SK-N-SH (cell line): ENCODE measurements at regions not wholly inside any gene's neighbourhood (a gene's known extent, or its start where the extent isn't known, plus 50 kb on each side); places are given as distances from the start of the nearest gene placed in this dataset.

ENCODE experiments used
- CHD2 ChIP-seq: fragments of 150-350 bp; IDR thresholded peaks from 2 replicates; pipeline ENCODE4 v1.6.1; 2018; ENCODE audit warnings: low read length; ENCODE audit not compliant: partially characterized antibody
- CTCF ChIP-seq: fragments of 200-600 bp; sonication (generic); IDR thresholded peaks from 2 replicates; pipeline ENCODE4 v1.6.1; 2017; ENCODE audit warnings: antibody characterized with exemption, mild to moderate bottlenecking, moderate library complexity
- EP300 ChIP-seq, 2 experiments: IDR thresholded peaks; 2 replicates each; pipeline versions ENCODE4 v1.4.0 to v1.6.1; 2012; ENCODE audit warnings: borderline replicate concordance in 1 of 2, low read depth in 1 of 2, low read length in 1 of 2
- EZH2phosphoT487 ChIP-seq: fragments of 200-600 bp; sonication (generic); IDR thresholded peaks from 2 replicates; pipeline ENCODE4 v1.6.1; 2017; ENCODE audit warnings: low read depth, mixed run types, mild to moderate bottlenecking, antibody characterized with exemption, moderate library complexity, borderline replicate concordance
- FOXM1 ChIP-seq: IDR thresholded peaks from 2 replicates; pipeline ENCODE4 v1.4.0; 2012; ENCODE audit warnings: low read depth, mild to moderate bottlenecking
- JUND ChIP-seq: IDR thresholded peaks from 2 replicates; pipeline ENCODE4 v1.4.0; 2012
- MAX ChIP-seq: IDR thresholded peaks from 2 replicates; pipeline ENCODE4 v1.4.0; 2012; ENCODE audit warnings: low read depth
- MXI1 ChIP-seq: IDR thresholded peaks from 2 replicates; pipeline ENCODE4 v1.6.1; 2012; ENCODE audit warnings: mild to moderate bottlenecking, low read depth, low read length, improper control_type of control experiment
- POLR2AphosphoS5 ChIP-seq: IDR thresholded peaks from 2 replicates; pipeline ENCODE4 v1.6.1; 2012; ENCODE audit warnings: low read depth, low read length
- RFX5 ChIP-seq: IDR thresholded peaks from 2 replicates; pipeline ENCODE4 v1.6.1; 2012; ENCODE audit warnings: mild to moderate bottlenecking, improper control_type of control experiment, low read length
- SIN3A ChIP-seq: IDR thresholded peaks from 2 replicates; pipeline ENCODE4 v1.6.1; 2012; ENCODE audit warnings: low read depth, mild to moderate bottlenecking, low read length, moderate library complexity, borderline replicate concordance
- SMC3 ChIP-seq: IDR thresholded peaks from 2 replicates; pipeline ENCODE4 v1.6.1; 2012; ENCODE audit warnings: low read depth, low read length, improper control_type of control experiment
- USF2 ChIP-seq: fragments of 150-350 bp; IDR thresholded peaks from 2 replicates; pipeline ENCODE4 v1.6.1; 2017; ENCODE audit warnings: antibody characterized with exemption, low read length, low read depth, borderline replicate concordance

GRCh38 chr4:138821331-138821730 lies 194.2 kb upstream of the NOCT start:
- no peak for TF ChIP-seq JUND
- no peak for TF ChIP-seq CTCF
- no peak for TF ChIP-seq USF2
- TF ChIP-seq FOXM1, result no peak
- TF ChIP-seq RFX5, result no peak
- TF ChIP-seq EZH2phosphoT487, result no peak
- no peak for TF ChIP-seq POLR2AphosphoS5
- TF ChIP-seq SIN3A, result no peak
- TF ChIP-seq CHD2, result no peak
- TF ChIP-seq MXI1, result no peak
- no peak for TF ChIP-seq MAX
- no peak for TF ChIP-seq EP300 (IDR thresholded peaks at IDR 0.05; ENCODE audit: borderline replicate concordance in 1 of 2, low read depth in 1 of 2, low read length in 1 of 2)
- TF ChIP-seq SMC3, result no peak
